ENCODE measurements at regions not wholly inside any gene's neighbourhood (a gene's known extent, or its start where the extent isn't known, plus 50 kb on each side); places are given as distances from the start of the nearest gene placed in this dataset.

DNA sequence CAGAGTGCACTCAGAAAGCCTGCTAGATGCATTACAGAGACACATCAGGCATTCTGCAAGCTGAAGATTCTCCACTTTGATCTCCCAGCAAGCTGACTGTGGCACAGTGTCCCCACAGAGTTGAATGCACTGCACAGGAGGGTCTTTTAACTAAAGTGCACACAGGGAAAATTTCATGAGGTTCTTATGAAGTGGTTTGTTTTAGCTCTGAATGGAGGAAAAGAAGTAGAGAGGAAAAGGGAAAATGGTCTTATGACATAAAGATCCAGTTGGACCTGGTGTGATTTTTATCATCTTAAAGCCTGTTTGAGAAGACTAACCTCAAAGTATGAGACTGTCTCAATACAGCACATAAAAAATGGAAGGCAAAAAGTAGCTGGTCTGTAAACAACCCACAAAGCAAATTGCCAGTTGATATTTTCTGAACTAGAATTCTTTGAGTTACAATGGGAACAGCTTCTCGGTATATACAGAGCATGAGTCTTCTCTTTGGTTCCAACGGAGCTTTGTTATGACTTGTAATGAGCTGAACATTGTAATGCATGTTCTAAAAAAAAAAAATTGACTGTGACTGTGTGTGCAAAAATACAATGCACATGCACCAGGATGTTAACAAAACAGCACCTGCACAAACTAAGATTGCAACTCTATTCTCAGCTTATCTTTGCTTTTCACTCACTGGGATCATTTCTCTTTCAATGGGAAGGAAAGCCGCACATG lies 383.0 kb upstream of the ID4 start:
- TF ChIP-seq, protein P1, sequence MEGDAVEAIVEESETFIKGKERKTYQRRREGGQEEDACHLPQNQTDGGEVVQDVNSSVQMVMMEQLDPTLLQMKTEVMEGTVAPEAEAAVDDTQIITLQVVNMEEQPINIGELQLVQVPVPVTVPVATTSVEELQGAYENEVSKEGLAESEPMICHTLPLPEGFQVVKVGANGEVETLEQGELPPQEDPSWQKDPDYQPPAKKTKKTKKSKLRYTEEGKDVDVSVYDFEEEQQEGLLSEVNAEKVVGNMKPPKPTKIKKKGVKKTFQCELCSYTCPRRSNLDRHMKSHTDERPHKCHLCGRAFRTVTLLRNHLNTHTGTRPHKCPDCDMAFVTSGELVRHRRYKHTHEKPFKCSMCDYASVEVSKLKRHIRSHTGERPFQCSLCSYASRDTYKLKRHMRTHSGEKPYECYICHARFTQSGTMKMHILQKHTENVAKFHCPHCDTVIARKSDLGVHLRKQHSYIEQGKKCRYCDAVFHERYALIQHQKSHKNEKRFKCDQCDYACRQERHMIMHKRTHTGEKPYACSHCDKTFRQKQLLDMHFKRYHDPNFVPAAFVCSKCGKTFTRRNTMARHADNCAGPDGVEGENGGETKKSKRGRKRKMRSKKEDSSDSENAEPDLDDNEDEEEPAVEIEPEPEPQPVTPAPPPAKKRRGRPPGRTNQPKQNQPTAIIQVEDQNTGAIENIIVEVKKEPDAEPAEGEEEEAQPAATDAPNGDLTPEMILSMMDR (conservative IDR thresholded peaks at IDR 0.05) = no peak
- no peak for TF ChIP-seq ZFX (IDR thresholded peaks at IDR 0.05)
